Erythroblast (primary cell): ENCODE measurements at regions not wholly inside any gene's neighbourhood (a gene's known extent, or its start where the extent isn't known, plus 50 kb on each side); places are given as distances from the start of the nearest gene placed in this dataset.

Experiments used
- GATA1 ChIP-seq: IDR thresholded peaks from 2 replicates; pipeline ENCODE4 v1.6.1; 2011; ENCODE audit warnings: low read depth, mild to moderate bottlenecking, control low read depth, low read length, moderate library complexity
- POLR2A ChIP-seq: IDR thresholded peaks from 2 replicates; pipeline ENCODE4 v1.6.1; 2011; ENCODE audit warnings: mild to moderate bottlenecking, low read length

- TF ChIP-seq POLR2A (no peak), GATA1 (no peak)
These were observed 401.6 kb downstream of the NPIPA7 start for GRCh38 chr16:16780588-16780987.
